OCI-LY3 (cell line): ENCODE measurements at regions not wholly inside any gene's neighbourhood (a gene's known extent, or its start where the extent isn't known, plus 50 kb on each side); places are given as distances from the start of the nearest gene placed in this dataset.

Source experiments
- H2AFZ ChIP-seq: fragments of 200-600, 300-600 bp; shearing (Covaris generic); 2 replicates; pipeline ENCODE4 v1.6.0; 2014; ENCODE audit warnings: antibody characterized with exemption, low read depth, low read length
- H3K27ac ChIP-seq: fragments of 200-600, 300-600 bp; sonication (generic); 2 replicates; pipeline ENCODE4 v1.5.1; 2014; ENCODE audit warnings: mild to moderate bottlenecking, low read length, moderate library complexity, mixed read lengths
- H3K27me3 ChIP-seq: fragments of 200-600, 300-600 bp; sonication (generic); 2 replicates; pipeline ENCODE4 v1.6.1; 2014; ENCODE audit warnings: low read depth, low read length, mixed read lengths
- H3K36me3 ChIP-seq: fragments of 200-600, 300-600 bp; sonication (generic); replicated peaks from 2 replicates; pipeline ENCODE3; 2014; ENCODE audit warnings: low read depth, low read length, mixed read lengths
- H3K4me1 ChIP-seq: fragments of 300-600, 200-600 bp; sonication (generic); 2 replicates; pipeline ENCODE4 v1.6.1; 2014; ENCODE audit warnings: low read length, mixed read lengths
- H3K4me2 ChIP-seq: fragments of 200-600, 300-600 bp; sonication (generic); 2 replicates; pipeline ENCODE4 v1.6.1; 2014; ENCODE audit warnings: low read length, mixed read lengths
- H3K4me3 ChIP-seq: fragments of 300-600, 200-600 bp; sonication (generic); 2 replicates; pipeline ENCODE4 v1.5.1; 2014; ENCODE audit warnings: antibody characterized with exemption, mild to moderate bottlenecking, low read length, moderate library complexity
- H3K79me2 ChIP-seq: fragments of 300-600, 200-600 bp; shearing (Covaris generic); 2 replicates; pipeline ENCODE4 v1.6.1; 2014; ENCODE audit warnings: mild to moderate bottlenecking, low read length, mixed read lengths
- H3K9ac ChIP-seq: fragments of 300-600, 200-600 bp; shearing (Covaris generic); 2 replicates; pipeline ENCODE4 v1.6.0; 2014; ENCODE audit warnings: mild to moderate bottlenecking, low read length, moderate library complexity
- H3K9me3 ChIP-seq: fragments of 200-600, 300-600 bp; shearing (Covaris generic); 2 replicates; pipeline ENCODE4 v1.6.1; 2014; ENCODE audit warnings: low read length, mixed read lengths; ENCODE audit not compliant: insufficient read depth
- H4K20me1 ChIP-seq: fragments of 200-600, 300-600 bp; sonication (generic); 2 replicates; pipeline ENCODE4 v1.6.1; 2016; ENCODE audit warnings: low read length, mixed read lengths; ENCODE audit not compliant: insufficient read depth
- CTCF ChIP-seq: fragments of 200-600, 300-600 bp; sonication (generic); IDR thresholded peaks from 2 replicates; pipeline ENCODE4 v1.5.1; 2014; ENCODE audit warnings: antibody characterized with exemption, low read length, low read depth
- EZH2phosphoT487 ChIP-seq: fragments of 200-600 bp; shearing (Covaris generic); IDR thresholded peaks from 2 replicates; pipeline ENCODE4 v1.6.1; 2018; ENCODE audit warnings: antibody characterized with exemption, mixed run types, low read depth

- no peaks in the 10 kb centered on the region for H4K20me1 ChIP-seq
- TF ChIP-seq EZH2phosphoT487 (no peak), CTCF (no peak)
- no peaks in the 10 kb centered on the region for H3K79me2 ChIP-seq
- H3K4me1 ChIP-seq = peaks cover 100% of the 10 kb centered on the region
- no peaks in the 10 kb centered on the region for H3K36me3 ChIP-seq
- no peaks in the 10 kb centered on the region for H3K27me3 ChIP-seq
- H3K9me3 ChIP-seq = no peaks in the 10 kb centered on the region
- H3K27ac ChIP-seq = peak overlapping the region; percentile 45
- H2AFZ ChIP-seq = no peak overlapping the region
- peak overlapping the region; percentile 12; the same call in 1 of the 2 replicates for H3K4me3 ChIP-seq
- H3K9ac ChIP-seq = peak overlapping the region; percentile 46; the same call in 1 of the 2 replicates
- peak overlapping the region; percentile 59 for H3K4me2 ChIP-seq
These were observed 375.1 kb upstream of the ID2 start for GRCh38 chr2:8306530-8307351.

- Histone ChIP-seq H3K4me1 (peaks cover 100% of the 10 kb centered on the region), H3K9me3 (no peaks in the 10 kb centered on the region), H3K27me3 (no peaks in the 10 kb centered on the region), H3K4me2 (no peak overlapping the region), H2AFZ (no peak overlapping the region), H3K4me3 (no peak overlapping the region), H3K9ac (no peak overlapping the region), H3K36me3 (no peaks in the 10 kb centered on the region), H3K79me2 (no peaks in the 10 kb centered on the region), H4K20me1 (no peaks in the 10 kb centered on the region), H3K27ac (no peak overlapping the region)
- TF ChIP-seq CTCF = no peak
- no peak for TF ChIP-seq EZH2phosphoT487
These were observed 374.2 kb upstream of the ID2 start for GRCh38 chr2:8307606-8308180.

- Histone ChIP-seq H3K9ac (peak overlapping the region; percentile 26; the same call in 1 of the 2 replicates), H3K4me3 (no peak overlapping the region), H4K20me1 (no peaks in the 10 kb centered on the region), H3K27me3 (no peaks in the 10 kb centered on the region), H3K9me3 (no peaks in the 10 kb centered on the region), H3K36me3 (no peaks in the 10 kb centered on the region), H3K4me2 (no peak overlapping the region), H3K27ac (no peak overlapping the region), H3K79me2 (no peaks in the 10 kb centered on the region), H3K4me1 (peaks cover 100% of the 10 kb centered on the region), H2AFZ (peak overlapping the region; percentile 12; the same call in 1 of the 2 replicates)
- TF ChIP-seq EZH2phosphoT487 (no peak), CTCF (no peak)
These were observed 372.7 kb upstream of the ID2 start for GRCh38 chr2:8309131-8309530.
